HG03520 (cell line): ENCODE measurements at regions not wholly inside any gene's neighbourhood (a gene's known extent, or its start where the extent isn't known, plus 50 kb on each side); places are given as distances from the start of the nearest gene placed in this dataset.

Source experiments
- ATAC-seq: cut with Tn5 transposase; IDR thresholded peaks from one replicate; pipeline ENCODE4 v1.9.1; 2021; ENCODE audit warnings: mild to moderate bottlenecking, moderate library complexity; ENCODE audit not compliant: unreplicated experiment

DNA sequence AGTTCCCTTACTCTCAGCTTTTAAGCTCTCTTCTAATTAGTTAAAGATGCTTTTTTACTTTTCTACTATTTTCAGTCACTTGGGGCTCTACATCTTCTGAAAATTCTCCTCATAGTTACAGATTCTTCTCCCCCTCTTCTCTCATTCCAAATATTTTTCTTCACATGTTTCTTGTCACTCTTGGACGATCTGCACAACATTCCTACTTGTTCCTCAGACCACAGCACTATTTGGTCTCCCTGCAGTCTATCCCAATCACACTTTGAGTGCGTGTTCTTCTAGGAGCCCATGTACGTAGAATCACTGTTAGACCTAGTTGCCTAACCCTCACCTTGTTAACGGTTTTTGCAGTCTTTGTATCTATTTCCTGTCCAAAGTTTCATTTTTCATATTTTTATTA, 222.5 kb upstream of the SPRY2 start:
- ATAC-seq, result no peak

DNA sequence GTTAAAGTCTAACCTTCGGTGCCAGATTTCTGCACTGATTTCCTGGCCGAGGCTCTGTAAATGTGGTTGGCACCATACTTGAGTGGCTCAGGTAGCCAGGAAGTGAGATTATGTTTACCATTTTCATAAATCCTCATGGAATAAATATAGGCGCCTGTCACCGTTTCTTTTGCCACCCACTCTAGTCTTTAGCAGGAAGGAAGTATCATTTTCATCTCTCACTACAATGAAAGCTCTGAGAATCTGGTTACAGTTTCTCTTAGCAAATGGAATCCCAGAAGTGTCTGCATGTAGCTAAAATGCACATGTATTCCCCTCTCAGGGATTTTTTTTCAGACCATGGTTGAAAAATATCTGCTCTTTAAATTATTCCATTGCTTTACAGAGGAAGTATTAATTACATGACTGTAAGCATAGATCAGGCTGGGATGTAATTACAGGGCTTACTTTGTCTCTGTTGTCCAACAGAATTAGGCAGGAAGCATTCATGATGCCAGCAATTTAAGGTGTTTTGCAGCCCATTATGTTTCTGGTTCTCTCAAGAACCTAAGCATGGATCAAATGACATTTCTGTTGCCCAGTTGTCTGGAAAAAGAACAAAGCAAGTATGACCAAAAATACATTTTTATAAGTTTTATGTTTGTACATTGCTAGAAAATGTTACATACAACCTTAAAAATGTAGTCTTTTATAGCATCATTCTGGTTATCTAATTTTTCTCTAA, 221.7 kb upstream of the SPRY2 start:
- no peak for ATAC-seq

DNA sequence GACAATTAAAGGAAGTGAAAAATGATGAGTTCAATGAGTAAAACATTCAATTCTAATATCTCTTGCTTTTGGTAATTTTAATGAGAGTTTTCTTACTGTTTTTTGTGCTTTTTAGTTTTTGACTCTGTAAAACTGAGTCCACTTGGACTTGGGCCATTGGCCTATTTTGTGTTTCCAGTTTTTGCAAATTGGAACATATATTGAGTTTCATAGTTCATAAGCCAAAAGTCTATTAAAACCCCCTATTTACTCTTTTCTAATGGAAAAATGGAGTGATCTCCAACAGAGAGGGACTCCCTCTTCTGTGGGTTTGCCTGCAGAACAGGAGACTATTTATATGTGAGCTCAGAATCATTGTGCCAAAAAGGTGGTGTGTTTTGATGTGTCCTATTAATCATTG, 219.7 kb upstream of the SPRY2 start:
- ATAC-seq, result no peak

DNA sequence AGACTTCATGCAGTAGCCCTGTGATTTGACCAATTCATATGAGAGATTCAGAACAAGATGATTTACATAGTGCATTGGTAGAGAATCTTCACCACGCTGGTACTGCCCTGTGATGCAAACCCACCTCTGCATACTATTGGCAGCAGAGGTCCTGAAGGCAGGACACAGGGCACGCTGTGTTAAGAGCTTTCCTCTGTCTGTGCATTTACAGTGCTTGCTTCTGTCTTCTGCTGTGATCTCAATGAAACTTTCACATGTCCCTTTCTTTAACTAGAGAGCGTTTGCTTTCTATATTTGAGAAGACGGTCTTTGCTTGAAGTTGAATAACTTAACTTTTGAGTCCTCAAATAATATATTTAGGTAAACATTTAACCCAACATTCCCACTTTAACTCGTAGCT, 219.0 kb upstream of the SPRY2 start:
- ATAC-seq, result no peak

DNA sequence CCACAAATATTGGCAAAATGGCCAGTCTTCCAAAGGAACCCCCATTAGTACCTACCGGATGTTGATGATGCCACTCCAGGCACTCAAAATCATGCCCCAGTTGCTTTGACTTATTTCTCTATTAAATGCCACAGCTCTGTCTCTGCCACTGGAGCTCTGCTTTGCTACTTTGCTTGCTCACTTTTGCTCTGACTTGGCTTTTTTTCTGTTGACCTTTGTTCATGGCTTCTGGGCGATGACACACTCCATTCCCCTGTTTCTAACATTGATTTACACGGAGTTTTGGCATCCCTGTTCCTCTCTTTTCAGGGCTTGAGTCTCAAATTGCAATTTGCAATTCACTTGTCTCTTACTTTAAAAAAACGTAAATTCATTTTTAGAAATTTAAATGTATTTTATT, 217.1 kb upstream of the SPRY2 start:
- ATAC-seq, result no peak

DNA sequence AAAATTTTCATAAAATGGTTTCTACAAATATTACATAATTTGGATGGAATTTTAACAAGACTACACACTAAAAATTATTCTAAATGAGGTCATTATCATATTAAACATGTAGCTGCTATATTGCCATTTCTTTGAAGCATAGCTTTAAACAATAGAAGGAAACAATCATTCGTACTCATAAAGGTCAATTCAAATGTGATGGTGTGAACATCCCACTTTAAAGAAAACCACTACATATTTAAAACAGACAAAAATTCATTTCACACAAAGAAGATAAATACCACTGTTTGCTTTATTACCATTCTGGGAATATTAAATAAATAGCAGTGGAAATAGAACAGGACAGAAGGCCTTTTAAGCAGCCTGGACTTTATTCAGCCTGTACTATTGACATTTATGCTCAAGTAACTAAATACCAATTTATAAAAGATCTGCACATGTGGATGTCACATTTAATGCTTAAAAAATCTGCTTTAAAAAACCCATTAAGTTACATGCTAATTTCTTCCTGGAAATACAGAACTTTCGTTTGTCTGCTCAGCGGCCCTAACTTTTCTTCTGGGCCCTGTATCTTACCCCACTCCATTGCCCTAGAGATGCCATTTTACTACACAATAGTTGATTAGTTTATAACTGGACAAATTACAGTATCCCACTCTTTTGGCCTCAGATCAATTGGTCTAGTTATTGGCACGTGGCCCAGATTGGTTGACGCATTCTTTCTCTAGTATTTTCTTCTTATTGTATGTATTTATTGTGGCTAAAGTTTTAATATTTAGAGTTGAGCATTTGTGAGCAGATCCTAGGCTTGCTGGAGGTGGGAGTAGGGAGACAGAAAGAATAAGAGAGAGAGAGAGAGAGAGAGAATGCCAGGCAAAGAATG, 215.1 kb upstream of the SPRY2 start:
- ATAC-seq, result no peak

DNA sequence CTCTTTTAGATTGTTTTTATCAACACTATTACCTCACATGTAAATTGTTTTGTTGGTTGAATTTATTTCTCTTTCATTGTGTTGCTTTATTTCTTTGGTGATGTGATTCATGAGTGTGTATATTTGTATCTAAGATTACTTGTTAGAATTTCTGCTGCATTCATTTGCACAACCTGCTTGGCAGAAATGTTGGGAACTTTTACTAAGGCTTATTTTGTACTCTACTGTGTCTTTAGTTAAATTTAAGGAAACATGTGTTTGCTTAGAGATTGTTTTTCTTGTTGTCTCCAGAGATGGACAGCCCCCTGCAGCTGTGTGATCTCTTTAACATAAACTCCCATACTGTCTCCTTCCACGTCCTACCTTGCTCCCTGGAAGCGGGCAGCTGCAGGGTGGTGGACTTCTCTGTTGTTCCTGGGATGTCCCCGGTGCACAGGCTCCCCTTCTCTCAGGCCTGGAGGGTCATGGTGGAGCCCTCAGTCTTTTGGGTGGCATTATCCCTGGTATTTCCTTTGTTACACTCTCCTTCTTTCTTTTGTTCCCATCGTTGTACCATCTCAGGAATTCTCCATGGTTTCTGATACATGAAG, 212.0 kb upstream of the SPRY2 start:
- no peak for ATAC-seq

DNA sequence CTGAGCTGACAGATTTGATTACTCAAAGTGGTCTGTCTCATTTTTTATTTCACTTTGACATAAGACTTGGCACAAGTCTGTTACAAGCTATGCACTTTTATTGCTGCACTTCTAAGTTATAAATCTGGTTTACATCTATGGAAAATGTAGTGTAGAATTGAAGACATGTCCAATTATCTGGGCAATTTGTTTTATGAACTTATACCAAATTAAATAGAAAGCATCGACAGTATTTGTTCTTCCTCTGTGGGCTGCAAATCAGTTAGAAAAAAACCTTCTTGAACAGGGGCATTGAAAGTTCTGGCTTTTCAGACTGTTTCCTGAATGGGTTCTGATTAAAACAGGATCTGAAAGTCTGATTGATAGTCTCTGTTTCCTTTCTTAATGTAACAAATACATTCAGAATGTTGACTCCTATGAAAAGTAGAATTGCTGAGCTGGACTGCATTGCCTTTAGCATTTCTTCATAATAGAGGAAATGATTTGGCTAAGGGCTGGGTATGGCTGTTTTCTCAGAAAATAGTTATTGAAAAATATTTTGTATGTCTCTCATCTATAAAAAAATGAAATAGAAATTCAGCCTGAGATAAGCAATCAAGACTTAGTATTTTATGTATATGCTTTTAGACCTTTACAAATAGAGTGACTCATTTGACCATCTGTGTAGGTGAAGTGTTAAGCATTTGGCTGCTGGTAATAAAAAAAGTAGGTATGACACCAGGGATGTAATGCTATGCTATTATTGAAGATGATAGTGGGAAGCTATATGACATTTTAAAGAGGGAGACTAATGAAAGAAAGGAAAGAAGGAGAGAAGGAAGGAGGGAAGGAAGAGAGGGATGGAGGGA, 210.9 kb upstream of the SPRY2 start:
- no peak for ATAC-seq

DNA sequence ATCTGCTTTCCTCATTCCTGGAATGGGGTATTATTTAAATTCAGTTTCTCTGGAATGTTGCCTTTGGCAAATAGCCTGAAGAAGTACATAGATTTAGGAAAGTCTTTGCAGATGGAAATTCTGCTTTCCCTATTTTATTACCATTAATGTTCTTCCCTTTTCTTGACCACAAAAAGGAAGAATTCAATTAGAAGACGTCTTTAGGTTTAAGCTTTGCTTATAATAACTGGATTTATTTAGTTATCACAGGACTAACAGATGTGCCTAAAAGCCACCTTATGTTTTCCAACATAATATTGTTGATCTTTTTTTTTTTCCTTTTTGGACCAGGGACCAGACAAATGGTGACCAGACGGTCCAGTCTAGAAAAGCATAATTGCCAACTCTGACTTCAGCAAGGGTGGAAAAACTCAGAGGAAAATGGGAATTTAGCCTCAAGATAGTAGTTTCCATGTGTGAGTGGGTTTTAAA, 210.1 kb upstream of the SPRY2 start:
- ATAC-seq, result no peak

DNA sequence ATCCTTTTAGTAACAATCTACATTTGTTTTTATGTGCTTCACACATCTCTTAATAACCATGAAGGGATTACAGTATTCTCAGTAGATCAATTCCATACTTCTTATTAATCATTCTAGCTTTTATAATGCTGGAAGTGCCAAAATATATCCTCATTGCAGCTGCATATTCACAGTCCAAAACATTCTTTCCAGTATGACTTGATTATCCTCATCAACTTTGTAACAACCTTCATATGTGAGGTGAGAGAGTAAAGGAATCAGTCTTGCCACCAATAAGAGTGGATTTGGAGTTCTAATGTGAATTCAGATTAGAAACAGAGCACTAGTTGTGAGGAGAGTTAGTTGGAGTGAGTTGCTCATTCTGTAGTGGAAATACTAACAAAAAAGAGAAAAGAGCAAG, 208.0 kb upstream of the SPRY2 start:
- ATAC-seq, result no peak

DNA sequence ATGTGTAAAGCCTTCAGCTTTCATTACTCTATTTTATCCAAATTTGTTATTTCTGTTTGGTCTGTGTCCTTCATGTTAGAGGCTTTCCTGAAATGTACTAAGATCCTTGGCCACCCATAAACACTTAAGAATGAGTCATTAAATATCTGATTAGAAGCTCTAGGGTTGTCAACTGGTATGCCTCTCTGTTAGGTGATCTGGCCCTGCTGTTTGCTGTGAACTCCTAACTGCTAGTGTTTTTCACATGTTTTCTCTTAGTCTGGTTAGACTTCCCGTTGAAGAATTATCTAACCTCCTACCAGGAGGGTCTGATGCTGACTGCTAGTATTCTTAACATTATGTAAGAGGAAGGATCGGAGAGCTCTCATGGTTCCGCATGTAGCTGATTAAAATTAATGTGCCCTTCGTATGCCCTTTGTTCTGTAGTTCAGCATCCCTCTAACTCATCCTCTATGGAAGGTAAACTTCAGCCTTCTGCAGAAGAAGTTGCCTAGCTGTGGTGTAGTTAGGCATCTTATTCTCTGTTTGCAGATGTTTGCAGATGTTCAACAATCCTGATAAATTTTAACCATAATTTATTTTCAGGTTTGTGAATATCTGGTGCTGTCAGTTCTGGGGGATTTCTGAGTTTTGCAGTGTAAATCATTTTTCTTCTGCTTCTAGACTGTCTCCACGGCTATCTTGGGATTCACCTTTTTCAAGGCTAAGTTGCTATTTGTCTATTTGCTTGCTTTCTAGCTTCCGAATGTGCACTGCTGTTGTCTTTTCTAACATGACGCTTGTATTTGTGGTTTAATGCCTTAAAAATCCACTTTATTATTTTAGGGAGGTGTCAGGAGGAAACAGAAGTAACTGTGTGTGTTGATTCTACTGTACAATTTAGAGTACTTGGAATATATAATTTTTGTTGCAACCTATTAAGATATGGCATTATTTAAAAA, 207.2 kb upstream of the SPRY2 start:
- ATAC-seq, result no peak

DNA sequence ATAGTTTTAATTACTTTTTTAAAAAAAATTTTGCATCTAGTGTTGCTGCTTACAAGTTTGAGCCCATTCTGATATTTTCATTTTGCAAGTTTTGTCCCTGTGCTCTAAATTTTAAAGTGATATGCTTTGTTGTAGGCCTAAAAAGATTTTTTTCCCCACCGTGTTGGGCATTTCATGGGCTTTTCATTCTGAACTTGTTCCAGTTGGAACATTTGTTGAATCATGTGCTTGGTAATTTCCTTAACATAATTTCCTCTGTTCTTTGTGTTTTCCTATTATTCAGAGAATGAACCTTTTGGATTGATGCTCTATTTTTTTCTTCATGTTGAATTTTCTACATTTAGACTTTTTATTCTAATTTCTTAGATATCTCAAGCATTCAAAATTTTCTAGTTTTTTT, 206.4 kb upstream of the SPRY2 start:
- ATAC-seq, result no peak

DNA sequence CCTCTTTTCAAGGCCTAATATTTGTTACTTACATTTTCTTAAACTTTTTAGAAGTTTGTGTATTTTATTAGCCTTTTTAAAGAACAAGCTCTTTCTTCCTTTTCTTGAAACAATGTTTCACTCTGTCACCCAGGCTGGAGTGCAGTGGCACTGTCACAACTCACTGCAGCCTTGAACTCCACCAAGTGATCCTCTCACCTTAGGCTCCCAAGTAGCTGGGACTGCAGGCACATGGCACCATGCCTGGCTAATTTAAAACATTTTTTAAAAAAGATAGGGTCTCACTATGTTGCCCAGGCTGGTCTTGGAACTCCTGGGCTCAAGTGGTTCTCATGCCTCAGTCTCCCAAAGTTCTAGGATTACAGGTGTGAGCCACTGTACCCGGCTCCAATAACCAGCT, 192.2 kb upstream of the SPRY2 start:
- ATAC-seq, result no peak

DNA sequence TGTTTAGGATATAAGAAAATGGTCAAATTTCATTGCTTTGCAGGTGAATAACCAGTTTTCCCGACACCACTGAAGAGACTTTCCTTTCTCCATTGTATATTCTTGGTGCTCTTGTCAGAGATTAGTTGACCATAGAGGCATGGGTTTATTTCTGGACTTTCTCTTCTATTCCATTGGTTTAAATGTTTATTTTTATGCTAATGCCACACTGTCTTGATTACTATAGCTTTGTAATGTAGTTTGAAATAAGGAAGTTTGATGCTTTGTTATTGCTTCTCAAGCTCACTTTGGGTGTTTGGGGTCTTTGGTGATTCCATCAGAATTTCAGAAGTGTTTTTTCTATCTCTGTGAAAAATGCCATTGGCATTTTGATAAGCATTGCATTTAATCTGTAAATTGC, 190.0 kb upstream of the SPRY2 start:
- ATAC-seq, result no peak

DNA sequence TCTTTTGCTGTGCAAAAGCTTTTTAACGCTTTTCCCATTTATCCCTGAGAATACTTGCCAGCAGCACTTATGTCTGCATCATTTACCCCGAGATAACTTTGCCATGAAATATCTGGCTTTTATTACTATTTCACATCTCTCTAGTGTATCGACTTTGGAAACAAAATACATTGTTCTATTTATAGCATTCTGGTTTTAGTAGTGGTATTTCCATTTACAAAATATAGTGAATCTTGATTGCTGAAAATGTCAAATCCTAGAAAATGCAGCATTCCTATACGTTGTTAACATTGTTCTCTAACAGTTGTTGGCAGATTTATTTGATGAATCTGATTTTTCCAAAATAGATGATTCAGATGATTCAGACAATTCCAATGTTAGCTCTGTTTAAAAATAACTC, 189.3 kb upstream of the SPRY2 start:
- ATAC-seq, result no peak

DNA sequence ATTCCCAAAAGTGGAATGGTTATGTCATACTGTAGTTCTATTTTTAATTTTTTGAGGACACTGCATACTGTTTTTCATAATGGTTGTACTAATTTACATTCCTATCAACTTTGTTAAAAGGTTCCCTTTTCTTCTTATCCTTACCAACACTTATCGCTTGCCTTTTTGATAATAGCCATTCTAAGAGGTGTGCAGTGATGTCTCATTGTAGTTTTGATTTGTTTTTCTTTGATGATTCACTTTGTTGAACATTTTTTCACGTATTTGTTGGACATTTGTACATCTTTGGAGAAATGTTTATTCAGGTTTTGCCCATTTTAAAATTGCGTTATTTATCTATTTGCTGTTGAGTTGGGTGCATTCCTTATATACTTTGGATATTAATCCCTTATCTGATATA, 188.8 kb upstream of the SPRY2 start:
- ATAC-seq, result no peak

DNA sequence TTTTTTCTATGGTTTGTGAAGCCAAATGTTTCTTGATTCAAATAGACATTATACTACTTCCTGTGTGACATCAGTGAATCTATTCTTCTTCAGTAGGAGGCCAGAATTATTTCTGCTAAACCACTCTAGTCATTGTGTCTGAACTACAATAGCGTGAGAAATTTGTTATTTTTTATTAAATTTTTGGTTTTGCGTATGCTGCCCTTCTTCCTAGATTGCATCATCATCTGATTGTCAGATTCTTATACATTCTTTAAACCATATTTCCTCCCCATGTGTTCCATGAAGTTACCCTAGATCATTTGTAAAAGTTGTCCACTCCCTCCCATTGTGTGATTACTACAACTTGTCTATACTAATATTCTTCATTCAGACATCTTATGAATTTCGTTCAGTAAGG, 187.8 kb upstream of the SPRY2 start:
- ATAC-seq, result no peak

DNA sequence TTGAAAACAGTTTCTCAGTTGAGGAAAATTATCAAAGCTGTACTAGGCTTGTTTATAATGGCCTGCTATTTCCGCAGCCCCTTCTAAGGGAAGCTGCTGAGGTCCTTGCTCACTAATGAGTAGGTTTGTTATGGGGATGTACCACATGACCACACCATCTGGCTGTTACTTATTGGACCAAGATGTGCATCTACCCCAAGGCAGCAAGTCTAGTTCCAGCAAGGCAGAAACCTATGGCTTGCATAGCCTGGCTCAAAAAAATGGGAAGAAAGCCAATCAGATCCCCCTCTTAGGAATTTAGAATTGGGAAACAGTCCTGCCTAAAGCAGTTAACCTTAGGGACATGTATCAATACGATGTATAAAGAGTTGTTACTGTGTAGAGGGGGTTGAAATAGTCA, 186.5 kb upstream of the SPRY2 start:
- ATAC-seq, result no peak

DNA sequence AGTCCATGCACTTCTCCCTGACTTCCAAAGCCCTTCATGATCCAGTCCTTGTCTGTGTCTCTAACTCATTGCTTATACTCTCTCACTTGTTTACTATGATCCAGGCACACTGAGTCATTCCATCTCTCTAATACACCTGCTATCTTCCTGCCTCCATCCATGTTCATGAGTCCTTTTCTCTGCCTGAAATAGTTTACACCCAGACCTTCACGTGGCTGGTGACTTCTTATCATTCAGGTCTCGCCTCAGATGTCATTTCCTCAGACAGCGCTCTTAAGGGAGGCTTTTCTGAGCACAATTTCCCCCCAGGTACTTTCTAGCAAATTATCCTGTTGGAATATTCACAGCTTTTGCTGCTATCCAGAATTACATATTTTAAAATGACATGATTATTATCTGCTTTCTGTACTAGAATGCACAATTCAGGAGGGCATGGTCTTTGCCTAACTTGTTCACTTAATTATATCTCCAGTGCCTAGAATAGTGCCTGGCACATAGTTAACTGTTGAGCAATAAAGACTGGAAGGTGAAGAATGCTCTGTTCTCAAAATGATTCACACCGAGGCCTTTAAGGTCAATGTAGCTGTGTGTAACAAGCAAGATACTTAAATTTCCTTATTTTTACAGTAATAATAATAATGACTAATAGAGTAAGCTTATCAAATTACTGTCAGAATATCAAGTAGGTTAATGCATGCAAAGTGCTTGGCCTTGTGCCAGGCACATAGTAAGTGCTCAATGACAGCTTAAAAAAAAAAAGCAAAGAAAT, 183.7 kb upstream of the SPRY2 start:
- no peak for ATAC-seq
